ENCODE measurements at regions not wholly inside any gene's neighbourhood (a gene's known extent, or its start where the extent isn't known, plus 50 kb on each side); places are given as distances from the start of the nearest gene placed in this dataset.

DNA sequence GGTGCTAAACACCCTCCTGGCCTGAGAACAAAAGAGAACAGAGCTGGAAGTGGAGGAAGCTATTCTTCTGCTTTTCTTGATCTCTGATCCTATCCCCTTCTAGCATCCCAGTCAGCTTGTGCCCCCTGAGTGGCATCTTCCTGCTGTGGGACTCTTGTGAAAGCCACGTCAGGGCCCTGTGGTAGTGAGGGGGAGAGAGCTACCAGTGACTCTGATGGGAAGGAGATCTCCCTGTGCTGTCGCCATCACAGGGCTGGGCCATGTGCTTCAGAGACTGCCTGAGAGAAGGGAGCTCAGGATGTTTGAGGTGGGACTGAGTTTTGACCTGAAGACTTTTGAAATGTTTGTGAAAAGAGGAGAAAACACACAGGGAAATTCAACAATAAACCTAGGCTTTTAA, 107.6 kb upstream of the FUT8 start:
- TF ChIP-seq, protein P1, sequence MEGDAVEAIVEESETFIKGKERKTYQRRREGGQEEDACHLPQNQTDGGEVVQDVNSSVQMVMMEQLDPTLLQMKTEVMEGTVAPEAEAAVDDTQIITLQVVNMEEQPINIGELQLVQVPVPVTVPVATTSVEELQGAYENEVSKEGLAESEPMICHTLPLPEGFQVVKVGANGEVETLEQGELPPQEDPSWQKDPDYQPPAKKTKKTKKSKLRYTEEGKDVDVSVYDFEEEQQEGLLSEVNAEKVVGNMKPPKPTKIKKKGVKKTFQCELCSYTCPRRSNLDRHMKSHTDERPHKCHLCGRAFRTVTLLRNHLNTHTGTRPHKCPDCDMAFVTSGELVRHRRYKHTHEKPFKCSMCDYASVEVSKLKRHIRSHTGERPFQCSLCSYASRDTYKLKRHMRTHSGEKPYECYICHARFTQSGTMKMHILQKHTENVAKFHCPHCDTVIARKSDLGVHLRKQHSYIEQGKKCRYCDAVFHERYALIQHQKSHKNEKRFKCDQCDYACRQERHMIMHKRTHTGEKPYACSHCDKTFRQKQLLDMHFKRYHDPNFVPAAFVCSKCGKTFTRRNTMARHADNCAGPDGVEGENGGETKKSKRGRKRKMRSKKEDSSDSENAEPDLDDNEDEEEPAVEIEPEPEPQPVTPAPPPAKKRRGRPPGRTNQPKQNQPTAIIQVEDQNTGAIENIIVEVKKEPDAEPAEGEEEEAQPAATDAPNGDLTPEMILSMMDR (conservative IDR thresholded peaks at IDR 0.05): no peak
- no peak for TF ChIP-seq ZFX (IDR thresholded peaks at IDR 0.05)

Data from C4-2B (cell line).